ENCODE measurements at regions not wholly inside any gene's neighbourhood (a gene's known extent, or its start where the extent isn't known, plus 50 kb on each side); places are given as distances from the start of the nearest gene placed in this dataset.

DNA sequence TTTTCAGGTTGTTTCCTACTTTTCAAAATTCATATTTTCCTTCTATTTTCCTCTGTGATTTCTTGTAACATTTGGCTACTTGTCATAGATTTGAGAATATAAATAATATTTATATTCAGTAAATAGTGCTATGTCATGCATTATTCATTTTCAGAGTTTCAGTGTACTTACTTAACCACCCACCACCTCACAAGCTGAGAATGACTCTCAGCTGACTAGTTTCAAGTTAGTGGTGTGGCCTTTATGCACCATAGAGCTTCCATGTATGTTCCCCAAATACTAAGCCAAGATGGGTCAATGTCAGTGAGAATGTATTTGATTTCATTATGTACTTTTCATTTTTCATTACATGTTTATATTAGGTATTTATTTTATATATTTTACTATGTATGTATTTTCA, 56.9 kb upstream of the RGS1 start:
- Histone ChIP-seq H3K4me3 (no peak overlapping the region), H3K9me3 (replicated peaks in 1 of 3) (no peaks in the 10 kb centered on the region), H3K4me1 (replicated peaks in 1 of 2) (peaks cover 0 to under 1% of the 10 kb centered on the region in 2 donors), H3K27me3 (no peaks in the 10 kb centered on the region), H3K36me3 (replicated peaks in 1 of 2) (no peaks in the 10 kb centered on the region), H3K27ac (no peak overlapping the region)
- no peak for DNase-seq
- TF ChIP-seq, protein P1, sequence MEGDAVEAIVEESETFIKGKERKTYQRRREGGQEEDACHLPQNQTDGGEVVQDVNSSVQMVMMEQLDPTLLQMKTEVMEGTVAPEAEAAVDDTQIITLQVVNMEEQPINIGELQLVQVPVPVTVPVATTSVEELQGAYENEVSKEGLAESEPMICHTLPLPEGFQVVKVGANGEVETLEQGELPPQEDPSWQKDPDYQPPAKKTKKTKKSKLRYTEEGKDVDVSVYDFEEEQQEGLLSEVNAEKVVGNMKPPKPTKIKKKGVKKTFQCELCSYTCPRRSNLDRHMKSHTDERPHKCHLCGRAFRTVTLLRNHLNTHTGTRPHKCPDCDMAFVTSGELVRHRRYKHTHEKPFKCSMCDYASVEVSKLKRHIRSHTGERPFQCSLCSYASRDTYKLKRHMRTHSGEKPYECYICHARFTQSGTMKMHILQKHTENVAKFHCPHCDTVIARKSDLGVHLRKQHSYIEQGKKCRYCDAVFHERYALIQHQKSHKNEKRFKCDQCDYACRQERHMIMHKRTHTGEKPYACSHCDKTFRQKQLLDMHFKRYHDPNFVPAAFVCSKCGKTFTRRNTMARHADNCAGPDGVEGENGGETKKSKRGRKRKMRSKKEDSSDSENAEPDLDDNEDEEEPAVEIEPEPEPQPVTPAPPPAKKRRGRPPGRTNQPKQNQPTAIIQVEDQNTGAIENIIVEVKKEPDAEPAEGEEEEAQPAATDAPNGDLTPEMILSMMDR (IDR thresholded peaks at IDR 0.05), result no peak
- no peak for TF ChIP-seq POLR2A (IDR thresholded peaks at IDR 0.05)
- intact Hi-C loops (cut with DNase I), result no loop called here

DNA sequence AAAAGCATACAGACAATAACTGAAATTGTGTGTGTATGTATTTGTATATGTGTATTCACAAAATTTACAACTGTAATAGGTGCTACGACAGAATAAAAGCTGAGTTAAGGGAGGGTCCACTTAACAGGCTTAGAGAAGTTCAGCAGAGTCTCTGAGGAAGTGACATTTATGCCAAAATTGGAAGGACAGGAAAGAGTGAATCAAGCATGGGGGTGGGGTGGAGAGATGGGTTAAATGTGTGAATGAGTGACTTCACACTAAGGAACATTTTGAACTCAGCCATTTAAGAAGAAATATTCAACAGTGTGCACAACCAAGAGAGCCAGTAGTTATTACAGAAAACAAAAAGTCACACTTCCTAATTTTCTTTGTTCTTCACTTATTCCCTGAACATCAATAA, 53.8 kb upstream of the RGS1 start:
- H3K9me3 ChIP-seq (replicated peaks in 1 of 3), result no peaks in the 10 kb centered on the region
- H3K27me3 ChIP-seq, result no peaks in the 10 kb centered on the region
- H3K36me3 ChIP-seq (replicated peaks in 1 of 2), result no peaks in the 10 kb centered on the region
- intact Hi-C loops (cut with DNase I), result no loop called here
- WGBS, 4 donors, result 61 to 83% (median 68%) methylated on average over 1 of the region's 1 CpG
- H3K27ac ChIP-seq, result peak overlapping the region in 1 of 5 donors; percentile 42
- peak in 2 of 7 donors; percentile 33 to 47 for DNase-seq
- H3K4me3 ChIP-seq, result no peak overlapping the region
- H3K4me1 ChIP-seq (replicated peaks in 1 of 2), result peaks cover 0 to 7% of the 10 kb centered on the region in 2 donors
- TF ChIP-seq, protein P1 (IDR thresholded peaks at IDR 0.05), result no peak
- no peak for TF ChIP-seq POLR2A (IDR thresholded peaks at IDR 0.05)

DNA sequence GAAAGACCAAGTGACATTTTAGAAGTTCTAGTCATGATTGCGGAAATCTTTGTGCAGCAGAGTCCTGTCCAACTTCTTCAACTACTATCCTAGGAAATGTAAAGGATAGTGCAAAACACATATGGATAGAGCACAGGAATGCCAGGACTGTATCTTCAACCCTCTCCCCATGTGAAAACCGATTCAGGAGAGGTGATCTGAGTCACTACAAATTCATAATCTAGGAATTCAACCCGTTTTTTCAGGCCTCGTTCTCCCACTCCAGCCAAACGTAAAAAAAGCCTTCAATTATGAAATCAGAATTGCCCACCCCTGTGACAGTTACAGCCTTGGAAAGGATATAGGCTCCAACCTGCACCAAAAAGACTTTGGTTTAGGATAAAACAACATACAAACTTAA, 52.9 kb upstream of the RGS1 start:
- no peak overlapping the region for H3K27ac ChIP-seq
- H3K36me3 ChIP-seq (replicated peaks in 1 of 2), result no peaks in the 10 kb centered on the region
- H3K4me1 ChIP-seq (replicated peaks in 1 of 2), result peaks cover 0 to 7% of the 10 kb centered on the region in 2 donors
- WGBS, 4 donors, result 87 to 95% (median 90%) methylated on average over 5 of the region's 5 CpGs
- intact Hi-C loops (cut with DNase I), result no loop called here
- no peak for TF ChIP-seq POLR2A (IDR thresholded peaks at IDR 0.05)
- TF ChIP-seq, protein P1 (IDR thresholded peaks at IDR 0.05), result no peak
- DNase-seq, result no peak
- H3K4me3 ChIP-seq, result no peak overlapping the region
- no peaks in the 10 kb centered on the region for H3K9me3 ChIP-seq (replicated peaks in 1 of 3)
- H3K27me3 ChIP-seq, result no peaks in the 10 kb centered on the region

DNA sequence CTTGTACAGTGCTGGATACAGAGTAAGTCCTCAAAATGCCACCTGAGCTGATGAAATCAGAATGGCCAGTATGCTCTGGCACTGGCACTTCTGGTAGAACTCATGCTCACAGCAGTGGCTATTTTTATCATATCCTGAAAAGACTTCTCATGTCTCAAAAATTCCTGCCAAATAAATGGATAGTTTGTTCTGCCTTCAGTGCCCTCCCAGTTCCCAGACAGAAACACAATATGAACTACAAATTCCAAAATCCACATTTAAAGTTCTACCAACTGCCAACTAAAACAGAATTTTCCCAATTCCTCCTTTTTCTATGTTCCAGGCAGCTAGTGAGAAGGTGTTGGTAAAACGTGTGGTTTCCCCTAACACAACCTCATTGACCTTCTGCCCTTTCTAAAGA, 51.4 kb upstream of the RGS1 start:
- no peaks in the 10 kb centered on the region for H3K36me3 ChIP-seq (replicated peaks in 1 of 2)
- intact Hi-C loops (cut with DNase I), result no loop called here
- peaks cover 0 to 7% of the 10 kb centered on the region in 2 donors for H3K4me1 ChIP-seq (replicated peaks in 1 of 2)
- no peak overlapping the region for H3K27ac ChIP-seq
- H3K4me3 ChIP-seq, result no peak overlapping the region
- H3K27me3 ChIP-seq, result no peaks in the 10 kb centered on the region
- TF ChIP-seq POLR2A (IDR thresholded peaks at IDR 0.05), result no peak
- no peak for DNase-seq
- no peaks in the 10 kb centered on the region for H3K9me3 ChIP-seq (replicated peaks in 1 of 3)
- 24 to 43% (median 35%) methylated on average over 1 of the region's 1 CpG for WGBS, 4 donors
